ENCODE measurements at regions not wholly inside any gene's neighbourhood (a gene's known extent, or its start where the extent isn't known, plus 50 kb on each side); places are given as distances from the start of the nearest gene placed in this dataset.

DNA sequence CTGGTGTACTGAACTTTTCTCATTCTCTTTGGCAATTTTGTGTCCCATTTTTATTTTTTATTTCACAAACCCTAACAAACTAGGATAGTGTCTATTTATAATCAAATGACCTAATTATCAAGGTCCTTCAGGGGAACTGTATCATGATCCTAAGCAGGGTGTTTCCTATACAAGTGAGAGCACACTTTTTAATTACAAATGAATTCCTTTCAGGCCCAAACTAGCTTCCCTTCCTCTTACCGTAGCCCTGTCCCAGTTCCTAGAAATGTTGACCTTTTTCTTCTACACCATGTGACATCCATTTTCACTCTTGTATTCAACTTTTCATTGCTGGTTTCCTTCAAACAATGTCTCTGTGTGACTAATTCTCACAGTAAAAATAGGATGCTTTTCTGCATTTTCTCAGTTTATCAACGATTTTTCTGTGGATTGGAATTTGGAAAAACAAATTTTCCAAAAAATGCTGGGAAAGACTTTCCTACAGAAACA lies 411.4 kb downstream of the CCDC91 start:
- DNase-seq (ENCODE audit: low read depth in 3 of 3) = no peak

DNA sequence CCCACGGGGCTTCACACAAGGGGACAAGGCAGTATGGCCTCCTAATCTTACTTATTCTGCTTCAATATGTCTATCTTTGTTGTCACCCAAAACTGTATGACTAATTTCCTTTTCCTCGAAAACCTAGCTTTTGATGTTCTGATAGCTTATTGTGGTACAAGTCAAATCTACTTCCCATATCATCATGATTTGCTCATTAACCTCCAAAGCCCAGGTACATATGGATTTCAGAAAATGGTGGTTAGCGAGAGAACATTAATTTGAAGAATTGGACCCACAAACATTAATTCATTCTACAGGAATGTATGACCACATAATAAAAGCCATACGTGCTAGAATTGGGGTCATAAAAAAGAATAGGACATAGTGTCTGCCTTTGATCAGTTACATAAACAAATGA lies 412.5 kb downstream of the CCDC91 start:
- no peak for DNase-seq (ENCODE audit: low read depth in 3 of 3)

GRCh38 chr12:28603239-28603638 lies 413.0 kb downstream of the CCDC91 start:
- no peak for DNase-seq (ENCODE audit: low read depth in 3 of 3)

DNA sequence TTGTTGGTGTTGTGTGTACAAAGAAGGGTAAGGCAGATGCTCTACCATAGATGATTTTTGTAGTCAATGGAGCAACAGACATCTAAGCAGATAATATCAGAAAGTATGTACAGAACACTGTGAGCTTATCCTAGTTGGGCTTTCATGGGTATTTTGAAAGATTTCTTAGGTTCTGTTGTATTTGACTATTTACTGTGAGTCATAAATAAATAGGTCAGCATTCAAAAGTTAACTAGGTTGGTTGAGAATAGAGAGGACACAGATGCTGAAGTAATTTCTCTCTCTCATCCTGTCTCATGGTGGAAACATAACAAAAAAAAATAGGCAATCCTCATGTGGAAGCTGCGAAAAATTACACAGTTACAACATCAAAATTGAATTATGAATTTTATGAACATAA lies 413.5 kb downstream of the CCDC91 start:
- DNase-seq (ENCODE audit: low read depth in 3 of 3) = no peak

DNA sequence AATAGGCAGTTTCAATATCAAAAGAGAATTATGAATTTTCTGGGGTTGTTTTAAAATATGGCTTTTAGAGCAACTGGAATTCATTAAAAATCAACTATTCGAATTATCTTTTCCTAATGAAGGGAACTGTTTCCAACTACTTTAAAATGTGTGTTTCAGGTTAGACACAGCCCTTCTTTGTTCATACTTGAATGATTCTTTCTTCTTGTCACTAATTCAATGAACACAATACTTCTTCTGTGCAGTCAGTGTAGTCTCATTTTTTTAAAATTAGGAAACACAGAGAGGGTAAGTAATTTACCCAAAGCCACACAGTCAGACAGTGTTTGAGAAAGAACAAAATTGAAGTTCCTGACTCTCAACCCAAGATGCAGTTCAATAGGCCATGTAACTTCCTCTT lies 414.0 kb downstream of the CCDC91 start:
- DNase-seq (ENCODE audit: low read depth in 3 of 3) = no peak

DNA sequence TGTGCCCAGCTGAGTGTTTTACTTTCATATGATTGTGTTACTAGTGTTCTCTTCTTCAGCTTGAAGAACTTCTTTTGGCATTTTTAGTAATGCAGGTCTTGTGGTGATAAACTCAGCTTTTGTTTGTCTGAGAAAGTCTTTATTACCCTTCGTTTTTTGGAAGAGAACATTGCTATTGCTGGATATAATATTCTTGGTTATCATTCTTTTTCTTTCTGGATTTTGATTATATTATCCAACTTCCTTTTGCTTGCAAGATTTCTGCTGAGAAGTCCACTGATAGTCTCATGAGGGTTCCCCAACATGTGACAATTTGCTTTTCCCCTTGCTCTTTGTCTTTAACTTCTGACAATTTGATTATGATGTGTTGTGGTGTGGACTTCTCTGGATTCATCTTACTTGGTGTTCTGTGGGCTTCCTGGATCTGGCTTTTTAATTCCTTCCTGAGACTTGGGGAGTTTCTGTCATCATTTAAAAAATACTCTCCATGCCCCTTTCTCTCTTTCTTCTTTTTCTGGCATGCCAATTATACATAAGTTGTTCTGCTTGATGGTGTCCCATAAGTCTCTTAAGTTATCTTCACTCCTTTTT lies 416.8 kb downstream of the CCDC91 start:
- no peak for DNase-seq (ENCODE audit: low read depth in 3 of 3)

DNA sequence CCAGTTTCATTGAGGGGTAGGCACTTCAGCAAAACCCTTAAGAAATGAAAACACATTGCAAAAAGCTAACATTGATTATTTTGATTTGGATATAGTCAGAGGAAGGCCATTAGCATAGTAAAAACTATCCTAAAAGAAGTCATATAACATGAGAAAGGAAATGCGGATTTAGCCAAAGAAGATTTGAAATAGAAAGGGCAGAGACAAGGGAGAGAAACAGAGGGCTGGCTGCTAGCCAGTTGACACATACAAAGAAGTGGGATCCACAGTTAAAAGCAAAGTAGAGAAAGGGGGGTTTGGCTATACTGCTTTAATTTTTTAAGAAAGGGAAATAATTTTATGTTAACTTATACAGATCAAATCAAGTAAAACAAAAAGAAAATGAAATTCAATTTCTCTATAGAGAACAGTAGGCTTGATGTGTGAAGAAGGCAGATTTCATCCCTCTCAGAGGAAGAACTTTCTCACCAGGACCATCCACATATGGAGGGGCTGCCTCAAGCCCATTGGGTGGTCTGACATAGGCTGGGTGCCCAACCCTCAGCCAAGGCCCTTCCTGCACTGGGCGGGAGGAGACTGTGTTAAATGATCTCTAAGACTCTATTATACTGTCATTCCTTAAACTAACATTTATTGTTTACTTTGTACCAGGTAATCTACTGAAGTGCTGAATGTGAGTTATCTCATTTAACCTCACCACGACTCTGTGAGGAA lies 420.3 kb downstream of the CCDC91 start:
- DNase-seq (ENCODE audit: low read depth in 3 of 3) = no peak

DNA sequence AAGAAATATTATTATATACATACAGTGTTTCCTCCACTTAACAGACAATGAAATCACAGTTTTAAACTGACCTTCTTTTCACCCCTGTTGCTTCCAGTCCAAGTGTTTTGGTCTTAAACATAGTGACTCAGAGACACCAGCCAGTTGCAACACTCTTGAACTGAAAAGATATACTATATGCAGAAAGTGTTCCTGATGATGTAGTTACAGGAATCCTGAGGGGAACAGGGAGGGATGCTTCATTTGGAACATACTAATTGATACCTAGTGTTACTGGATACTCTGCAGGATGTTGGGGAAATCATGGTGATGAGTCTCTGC lies 420.8 kb downstream of the CCDC91 start:
- no peak for DNase-seq (ENCODE audit: low read depth in 3 of 3)

- no peak for DNase-seq (ENCODE audit: low read depth in 3 of 3)
Observed at GRCh38 chr12:28611449-28611848, 421.2 kb downstream of the CCDC91 start.

GRCh38 chr12:28618171-28618570 lies 427.9 kb downstream of the CCDC91 start:
- DNase-seq (ENCODE audit: low read depth in 3 of 3) = no peak

DNA sequence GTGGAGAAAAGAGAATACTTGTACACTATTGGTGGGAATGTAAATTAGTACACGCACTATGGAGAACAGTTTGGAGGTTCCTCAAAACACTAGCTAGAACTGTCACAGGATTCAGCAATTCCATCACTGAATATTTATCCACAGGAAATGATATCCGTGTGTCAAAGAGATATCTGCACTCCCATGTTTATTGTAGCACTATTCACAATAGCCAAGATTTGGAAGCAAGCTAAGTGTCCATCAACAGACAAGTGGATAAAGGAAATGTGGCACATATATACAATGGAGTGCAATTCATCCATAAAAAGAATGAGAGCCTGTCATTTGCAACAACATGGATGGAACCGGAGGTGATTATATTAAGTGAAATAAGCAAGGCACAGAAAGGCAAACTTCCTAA lies 428.5 kb downstream of the CCDC91 start:
- no peak for DNase-seq (ENCODE audit: low read depth in 3 of 3)

DNA sequence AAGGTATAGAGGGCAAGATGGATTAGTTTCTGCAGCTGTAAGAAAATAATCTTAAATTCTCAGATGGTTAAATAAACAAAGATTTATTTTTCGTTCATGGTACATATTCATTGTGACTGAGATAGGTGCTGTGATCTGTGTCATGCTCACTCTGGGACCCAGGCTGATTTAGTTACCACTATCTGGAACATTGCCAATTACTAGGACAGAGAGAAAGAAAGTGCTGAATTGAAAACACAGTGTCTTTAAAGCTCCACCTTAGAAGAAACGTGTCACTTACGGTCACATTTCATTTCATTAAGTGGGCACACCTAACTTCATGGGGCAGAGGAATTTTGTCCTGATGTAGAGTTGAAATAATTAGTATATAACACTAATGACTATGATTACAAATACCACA lies 430.0 kb downstream of the CCDC91 start:
- no peak for DNase-seq (ENCODE audit: low read depth in 3 of 3)

- no peak for DNase-seq (ENCODE audit: low read depth in 3 of 3)
Observed at GRCh38 chr12:28622406-28622805, 432.1 kb downstream of the CCDC91 start.

- DNase-seq (ENCODE audit: low read depth in 3 of 3) = no peak
Observed at GRCh38 chr12:28626504-28626903, 436.2 kb downstream of the CCDC91 start.

GRCh38 chr12:28629691-28630090 lies 439.4 kb downstream of the CCDC91 start:
- DNase-seq (ENCODE audit: low read depth in 3 of 3) = no peak

- no peak for DNase-seq (ENCODE audit: low read depth in 3 of 3)
Observed at GRCh38 chr12:28631831-28632230, 441.6 kb downstream of the CCDC91 start.

GRCh38 chr12:28640519-28640918 lies 450.3 kb downstream of the CCDC91 start:
- no peak for DNase-seq (ENCODE audit: low read depth in 3 of 3)

DNA sequence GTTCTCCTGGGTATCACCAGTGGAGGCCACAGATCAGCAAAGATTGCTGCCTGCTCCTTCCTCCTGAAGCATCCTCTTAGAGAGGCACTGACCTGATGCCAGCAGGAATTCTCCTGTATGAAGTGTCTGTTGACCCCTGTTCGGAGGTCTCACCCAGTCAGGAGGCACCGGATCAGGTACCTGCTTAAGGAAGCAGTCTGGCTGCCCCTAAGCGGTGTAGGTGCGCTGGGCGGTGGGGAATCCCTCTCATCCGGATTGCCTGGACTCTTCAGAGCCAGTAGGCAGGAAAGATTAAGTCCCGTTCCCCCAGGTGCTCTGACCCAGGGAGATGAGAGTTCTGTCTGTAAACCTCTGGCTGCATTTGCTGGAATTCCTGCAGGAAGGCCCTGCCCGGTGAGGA lies 455.2 kb downstream of the CCDC91 start:
- DNase-seq (ENCODE audit: low read depth in 3 of 3) = no peak

DNA sequence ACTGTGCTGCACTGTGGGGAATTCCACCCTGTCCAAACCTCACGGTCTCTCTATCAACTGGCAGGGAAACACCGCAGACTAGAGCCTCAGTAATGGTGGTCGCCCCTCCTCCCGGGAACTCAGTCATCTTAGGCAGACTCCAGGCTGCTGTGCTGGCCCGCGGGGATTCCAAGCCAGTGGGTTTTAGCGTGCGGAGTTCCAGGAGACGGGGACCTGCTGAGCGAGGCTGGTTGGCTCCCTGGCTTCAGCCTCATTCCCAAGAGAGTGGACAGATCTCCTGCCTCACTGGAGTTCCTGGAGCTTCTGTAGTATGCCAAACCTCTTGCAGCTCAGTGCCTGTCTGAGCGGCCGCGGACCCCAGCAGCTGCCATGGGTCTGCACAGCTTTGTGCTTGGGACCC lies 455.6 kb downstream of the CCDC91 start:
- no peak for DNase-seq (ENCODE audit: low read depth in 3 of 3)

DNA sequence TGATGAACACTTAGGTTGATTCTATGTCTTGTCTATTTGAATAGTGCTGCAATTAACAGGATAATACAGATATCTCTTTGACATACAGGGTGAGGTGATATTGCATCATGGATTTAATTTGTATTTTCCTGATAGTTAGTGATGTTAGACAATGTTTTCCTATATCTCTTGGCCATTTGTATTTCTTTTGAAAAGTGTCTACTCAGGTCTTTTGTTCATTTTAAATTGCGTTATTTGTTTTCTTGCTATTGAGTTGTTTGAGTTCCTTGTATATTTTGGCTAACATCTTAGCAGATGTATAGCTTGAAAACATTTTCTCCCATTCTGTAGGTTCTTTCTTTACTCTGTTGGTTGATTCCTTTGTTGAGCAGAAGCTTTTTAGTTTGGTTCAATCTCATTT lies 460.6 kb downstream of the CCDC91 start:
- no peak for DNase-seq (ENCODE audit: low read depth in 3 of 3)

DNA sequence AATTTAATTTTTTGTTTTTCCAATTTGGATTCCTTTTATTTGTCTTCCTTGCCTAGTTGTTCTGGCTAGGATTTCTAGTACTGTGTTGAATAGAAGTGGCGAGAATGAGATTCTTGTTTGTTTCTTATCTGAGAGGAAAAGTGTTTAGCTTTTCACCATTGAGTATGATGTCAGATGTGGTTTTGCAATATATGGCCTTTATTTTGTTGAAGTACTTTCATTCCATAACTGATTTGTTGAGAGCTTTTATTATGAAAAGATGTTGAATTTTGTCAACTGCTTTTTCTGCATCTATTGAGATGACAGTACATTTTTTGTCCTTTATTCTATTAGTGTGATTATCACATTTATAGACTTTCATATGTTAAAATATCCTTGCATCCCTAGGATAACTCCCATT lies 462.0 kb downstream of the CCDC91 start:
- no peak for DNase-seq (ENCODE audit: low read depth in 3 of 3)

GRCh38 chr12:28681980-28682379 lies 467.1 kb upstream of the FAR2 start:
- DNase-seq (ENCODE audit: low read depth in 3 of 3) = no peak

GRCh38 chr12:28683366-28683765 lies 465.7 kb upstream of the FAR2 start:
- DNase-seq (ENCODE audit: low read depth in 3 of 3) = no peak

Data from stimulated activated CD4-positive, alpha-beta T cell treated with anti-CD3 and anti-CD28 coated beads, TNF-alpha, amount 100 ng/mL, for 24 hours (primary cell).